ENCODE measurements at regions not wholly inside any gene's neighbourhood (a gene's known extent, or its start where the extent isn't known, plus 50 kb on each side); places are given as distances from the start of the nearest gene placed in this dataset.

DNA sequence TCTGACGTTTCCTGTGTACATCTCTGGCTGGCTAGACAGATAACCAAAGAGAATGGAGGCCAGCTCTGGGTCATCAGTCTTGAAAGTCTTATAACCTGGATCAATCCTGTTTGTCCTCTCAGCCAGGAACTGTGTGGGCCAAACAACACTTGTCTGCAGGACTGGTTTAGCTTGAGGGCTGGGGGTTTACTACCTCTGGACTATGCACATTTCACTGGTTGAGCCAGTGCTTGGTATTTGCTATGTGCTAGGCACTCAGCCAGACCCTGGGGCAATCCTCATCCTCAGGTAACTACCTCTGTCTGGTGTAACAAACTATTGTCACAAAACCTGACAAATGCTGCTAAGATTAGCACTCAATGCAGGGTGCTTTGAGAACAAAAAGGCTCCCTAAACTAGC is 169.7 kb downstream of the HAUS1 start:
- TF ChIP-seq, protein P1, sequence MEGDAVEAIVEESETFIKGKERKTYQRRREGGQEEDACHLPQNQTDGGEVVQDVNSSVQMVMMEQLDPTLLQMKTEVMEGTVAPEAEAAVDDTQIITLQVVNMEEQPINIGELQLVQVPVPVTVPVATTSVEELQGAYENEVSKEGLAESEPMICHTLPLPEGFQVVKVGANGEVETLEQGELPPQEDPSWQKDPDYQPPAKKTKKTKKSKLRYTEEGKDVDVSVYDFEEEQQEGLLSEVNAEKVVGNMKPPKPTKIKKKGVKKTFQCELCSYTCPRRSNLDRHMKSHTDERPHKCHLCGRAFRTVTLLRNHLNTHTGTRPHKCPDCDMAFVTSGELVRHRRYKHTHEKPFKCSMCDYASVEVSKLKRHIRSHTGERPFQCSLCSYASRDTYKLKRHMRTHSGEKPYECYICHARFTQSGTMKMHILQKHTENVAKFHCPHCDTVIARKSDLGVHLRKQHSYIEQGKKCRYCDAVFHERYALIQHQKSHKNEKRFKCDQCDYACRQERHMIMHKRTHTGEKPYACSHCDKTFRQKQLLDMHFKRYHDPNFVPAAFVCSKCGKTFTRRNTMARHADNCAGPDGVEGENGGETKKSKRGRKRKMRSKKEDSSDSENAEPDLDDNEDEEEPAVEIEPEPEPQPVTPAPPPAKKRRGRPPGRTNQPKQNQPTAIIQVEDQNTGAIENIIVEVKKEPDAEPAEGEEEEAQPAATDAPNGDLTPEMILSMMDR (IDR thresholded peaks at IDR 0.05), result no peak
- no peak for TF ChIP-seq JUNB (IDR thresholded peaks at IDR 0.05)
- no peak for TF ChIP-seq MAZ (IDR thresholded peaks at IDR 0.05; ENCODE audit: borderline replicate concordance, low read depth, low read length)
- TF ChIP-seq RNF2 (IDR thresholded peaks at IDR 0.05; ENCODE audit: borderline replicate concordance, low read depth), result no peak
- FAIRE-seq (no peak), ATAC-seq (no peak), DNase-seq (ENCODE audit: low read depth in 1 of 2, low spot score in 1 of 2) (no peak)
- Histone ChIP-seq H3K27ac (no peak overlapping the region), H3K4me2 (no peak overlapping the region), H3K4me1 (no peaks in the 10 kb centered on the region), H3K9me3 (no peaks in the 10 kb centered on the region), H3K4me3 (no peak overlapping the region)
- ChIA-PET POLR2A (no interaction called here), CTCF (interaction anchor here (1.0 to 2.6 kb wide), 2 partner anchors 100 to 384 kb away, joined by 3 to 7 read pairs; a partner anchor contains a TSS)
- WGBS (ENCODE audit: missing lambda C conversion rate), result 80% methylated on average over 1 of the region's 1 CpG

DNA sequence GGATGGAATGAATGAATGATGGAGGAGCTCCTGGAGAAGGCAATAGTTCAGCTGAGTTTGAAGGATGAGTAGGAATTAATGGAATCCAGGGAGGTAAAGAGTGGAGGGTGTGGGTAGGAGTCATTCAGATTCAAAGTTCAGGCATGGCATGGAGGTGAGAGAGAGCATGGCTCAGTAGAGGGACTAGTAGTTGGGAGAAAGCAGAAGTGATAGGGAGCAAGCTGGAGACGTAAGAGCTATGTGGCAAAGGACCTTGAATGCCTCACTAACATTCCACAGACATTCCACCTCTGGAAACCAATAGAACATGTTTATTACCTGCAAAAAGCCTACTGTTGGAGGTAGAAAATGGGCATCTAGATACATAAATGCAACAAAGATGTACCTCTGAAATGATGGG is 170.1 kb downstream of the HAUS1 start:
- WGBS (ENCODE audit: missing lambda C conversion rate), result 82% methylated on average over 1 of the region's 1 CpG
- TF ChIP-seq NFE2L2 (conservative IDR thresholded peaks at IDR 0.05; ENCODE audit: low read length), result no peak
- TF ChIP-seq PHF8 (IDR thresholded peaks at IDR 0.05; ENCODE audit: borderline replicate concordance, low read depth), result no peak
- TF ChIP-seq TFCP2L1 (CRISPR knock-in tag; IDR thresholded peaks at IDR 0.05), result no peak
- TF ChIP-seq RNF2 (IDR thresholded peaks at IDR 0.05; ENCODE audit: borderline replicate concordance, low read depth), result no peak
- TF ChIP-seq ZNF302 (CRISPR knock-in tag; IDR thresholded peaks at IDR 0.05), result no peak
- TF ChIP-seq, protein P2, sequence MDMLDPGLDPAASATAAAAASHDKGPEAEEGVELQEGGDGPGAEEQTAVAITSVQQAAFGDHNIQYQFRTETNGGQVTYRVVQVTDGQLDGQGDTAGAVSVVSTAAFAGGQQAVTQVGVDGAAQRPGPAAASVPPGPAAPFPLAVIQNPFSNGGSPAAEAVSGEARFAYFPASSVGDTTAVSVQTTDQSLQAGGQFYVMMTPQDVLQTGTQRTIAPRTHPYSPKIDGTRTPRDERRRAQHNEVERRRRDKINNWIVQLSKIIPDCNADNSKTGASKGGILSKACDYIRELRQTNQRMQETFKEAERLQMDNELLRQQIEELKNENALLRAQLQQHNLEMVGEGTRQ (IDR thresholded peaks at IDR 0.05), result no peak
- no peak for TF ChIP-seq HOXB5 (CRISPR knock-in tag; IDR thresholded peaks at IDR 0.05)
- TF ChIP-seq NR3C1 (IDR thresholded peaks at IDR 0.05), result no peak
- TF ChIP-seq FOSB (CRISPR knock-in tag; IDR thresholded peaks at IDR 0.05), result no peak
- DNase-seq (ENCODE audit: low read depth in 1 of 2, low spot score in 1 of 2) (no peak), ATAC-seq (no peak), FAIRE-seq (no peak)
- no peaks in the 10 kb centered on the region for H3K4me1 ChIP-seq
- no peak overlapping the region for H3K27ac ChIP-seq
- H3K4me3 ChIP-seq, result no peak overlapping the region
- CTCF ChIA-PET, result interaction anchor here (2.6 kb wide), 1 partner anchor 384 kb away, joined by 7 read pairs; no protein-coding TSS in a partner anchor
- POLR2A ChIA-PET, result no interaction called here
- no peaks in the 10 kb centered on the region for H3K9me3 ChIP-seq
- no peak overlapping the region for H3K4me2 ChIP-seq

DNA sequence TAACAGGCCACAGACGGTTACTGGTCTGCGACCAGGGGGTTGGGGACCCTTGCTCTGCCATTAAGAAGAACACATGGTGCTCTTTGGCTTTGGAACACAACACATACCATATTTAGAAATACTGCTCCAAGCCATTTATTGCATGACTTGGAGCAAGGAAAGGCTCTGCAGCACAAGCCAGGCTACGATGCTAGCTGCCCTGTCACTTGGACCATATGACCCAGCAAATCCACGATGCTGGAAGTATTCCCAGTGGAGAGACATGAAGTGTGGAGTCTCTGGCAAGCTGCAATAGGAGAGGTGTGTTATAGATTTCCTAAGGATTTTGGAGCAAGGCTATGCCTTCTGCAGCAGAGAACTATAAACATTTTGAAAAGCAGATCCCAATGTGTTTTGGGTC is 171.2 kb downstream of the HAUS1 start:
- FAIRE-seq (no peak), ATAC-seq (no peak), DNase-seq (ENCODE audit: low read depth in 1 of 2, low spot score in 1 of 2) (no peak)
- Histone ChIP-seq H3K27ac (no peak overlapping the region), H3K4me3 (no peak overlapping the region), H3K4me1 (no peaks in the 10 kb centered on the region), H3K9me3 (no peaks in the 10 kb centered on the region), H3K4me2 (no peak overlapping the region)
- POLR2A ChIA-PET, result no interaction called here
- TF ChIP-seq, protein P1 (IDR thresholded peaks at IDR 0.05), result no peak
- TF ChIP-seq TP53 (CRISPR knock-in tag; IDR thresholded peaks at IDR 0.05) (no peak), CEBPB (IDR thresholded peaks at IDR 0.05) (no peak), RCOR1 (IDR thresholded peaks at IDR 0.05; ENCODE audit: low read depth, low read length) (no peak), POLR2AphosphoS2 (conservative IDR thresholded peaks at IDR 0.05; ENCODE audit: low read length) (no peak), KDM5A (IDR thresholded peaks at IDR 0.05) (no peak), NFE2L2 (conservative IDR thresholded peaks at IDR 0.05; ENCODE audit: low read length) (no peak), CBX2 (IDR thresholded peaks at IDR 0.05; ENCODE audit: borderline replicate concordance, low read depth) (no peak), ZSCAN20 (CRISPR knock-in tag; IDR thresholded peaks at IDR 0.05) (no peak), ESRRA (IDR thresholded peaks at IDR 0.05; ENCODE audit: borderline replicate concordance, low read length) (no peak), HEYL (CRISPR knock-in tag; IDR thresholded peaks at IDR 0.05) (no peak), CBX8 (IDR thresholded peaks at IDR 0.05) (no peak), FOSL2 (IDR thresholded peaks at IDR 0.05) (no peak), FOSL2 (CRISPR knock-in tag; IDR thresholded peaks at IDR 0.05) (no peak), JUN (IDR thresholded peaks at IDR 0.05) (no peak), PHF8 (IDR thresholded peaks at IDR 0.05; ENCODE audit: borderline replicate concordance, low read depth) (no peak), JUNB (IDR thresholded peaks at IDR 0.05) (no peak), NR3C1 (IDR thresholded peaks at IDR 0.05) (no peak)
- TF ChIP-seq, protein P3, sequence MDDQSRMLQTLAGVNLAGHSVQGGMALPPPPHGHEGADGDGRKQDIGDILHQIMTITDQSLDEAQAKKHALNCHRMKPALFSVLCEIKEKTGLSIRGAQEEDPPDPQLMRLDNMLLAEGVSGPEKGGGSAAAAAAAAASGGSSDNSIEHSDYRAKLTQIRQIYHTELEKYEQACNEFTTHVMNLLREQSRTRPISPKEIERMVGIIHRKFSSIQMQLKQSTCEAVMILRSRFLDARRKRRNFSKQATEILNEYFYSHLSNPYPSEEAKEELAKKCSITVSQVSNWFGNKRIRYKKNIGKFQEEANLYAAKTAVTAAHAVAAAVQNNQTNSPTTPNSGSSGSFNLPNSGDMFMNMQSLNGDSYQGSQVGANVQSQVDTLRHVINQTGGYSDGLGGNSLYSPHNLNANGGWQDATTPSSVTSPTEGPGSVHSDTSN (IDR thresholded peaks at IDR 0.05), result no peak
- TF ChIP-seq, protein P2 (IDR thresholded peaks at IDR 0.05), result no peak
- WGBS (ENCODE audit: missing lambda C conversion rate), result 92% methylated on average over 2 of the region's 4 CpGs
- CTCF ChIA-PET, result interaction anchor here (1.2 to 2.6 kb wide), 3 partner anchors 102 to 383 kb away, joined by 3 to 7 read pairs (median 6); a partner anchor contains a TSS

Measured in A549 (cell line).